GM12878 (cell line): ENCODE measurements at regions not wholly inside any gene's neighbourhood (a gene's known extent, or its start where the extent isn't known, plus 50 kb on each side); places are given as distances from the start of the nearest gene placed in this dataset.
"Not testable (repeated sequence)": the region's sequence is repeated elsewhere in the genome, so short reads cannot be mapped to it uniquely, and the experiment has no call there.

ENCODE experiments used
- ATAC-seq: fragments of 200-7000 bp; cut with Tn5 transposase; 3 replicates; pipeline ENCODE4 v1.9.1; 2020; ENCODE audit warnings: mild to moderate bottlenecking, moderate library complexity
- BruUV-seq: library from RNA; stranded (reverse); fragments of 400-500 nt; replicated peaks from 2 replicates; lab custom pipeline; 2021; lab: Mats Ljungman, UMichigan
- CTCF ChIA-PET: fragments of 300-600 bp; sonication (Branson Sonifier 250); formaldehyde crosslinking; extraction: SDS; loops from one replicate; lab custom pipeline; 2021; ENCODE audit warnings: inconsistent platforms; lab: Yijun Ruan, JAX
- POLR2A ChIA-PET: fragments of 350-600 bp; formaldehyde crosslinking; extraction: SDS; loops from one replicate; lab custom pipeline; 2021; ENCODE audit warnings: inconsistent platforms; lab: Charles Lee
- RAD21 ChIA-PET: fragments of 300-600 bp; sonication (Branson Sonifier 250); formaldehyde crosslinking; loops from one replicate; lab custom pipeline; 2023; ENCODE audit warnings: antibody characterized with exemption; ENCODE audit not compliant: unreplicated experiment; lab: Charles Lee
- SMC1A ChIA-PET: fragments of 300-600 bp; sonication (Branson Sonifier 250); formaldehyde crosslinking; loops from one replicate; lab custom pipeline; 2023; ENCODE audit not compliant: unreplicated experiment, uncharacterized antibody; lab: Charles Lee
- DNase-seq: peaks from one replicate; pipeline ENCODE4 v3.0.0-alpha.2; 2011; ENCODE audit warnings: low read depth, low spot score
- FAIRE-seq: peaks from 3 replicates; lab custom pipeline; 2011; peaks lifted over from hg19 to GRCh38; lab: Jason Lieb, UNC
- H2AFZ ChIP-seq: 2 replicates; pipeline ENCODE4 v1.6.0; 2011; ENCODE audit warnings: low read depth, low read length, control low read depth; ENCODE audit not compliant: control insufficient read depth
- H3K27ac ChIP-seq: 2 replicates; pipeline ENCODE4 v1.5.1; 2011; ENCODE audit warnings: control low read depth; ENCODE audit not compliant: control insufficient read depth, insufficient read depth
- H3K27me3 ChIP-seq, 2 experiments: replicated peaks in 1 of 2; 2 replicates each; pipeline versions ENCODE4 v1.6.0 to v1.6.1; 2011; ENCODE audit warnings: low read length in 1 of 2; ENCODE audit not compliant: control insufficient read depth in 2 of 2, insufficient read depth in 2 of 2
- H3K36me3 ChIP-seq, 2 experiments: 2 replicates each; pipeline ENCODE4 v1.5.1; 2011; ENCODE audit warnings: low read length in 1 of 2; ENCODE audit not compliant: control insufficient read depth in 2 of 2, insufficient read depth in 2 of 2
- H3K4me1 ChIP-seq: 2 replicates; pipeline ENCODE4 v1.6.1; 2011; ENCODE audit warnings: mild to moderate bottlenecking, low read length, moderate library complexity, mixed read lengths; ENCODE audit not compliant: control insufficient read depth, insufficient read depth
- H3K4me2 ChIP-seq: 2 replicates; pipeline ENCODE4 v1.6.0; 2011; ENCODE audit warnings: control low read depth; ENCODE audit not compliant: control insufficient read depth, insufficient read depth
- H3K4me3 ChIP-seq: fragments of 200-600 bp; sonication (generic); 2 replicates; pipeline ENCODE4 v1.5.1; 2016
- H3K79me2 ChIP-seq: 2 replicates; pipeline ENCODE4 v1.6.0; 2011; ENCODE audit warnings: low read length; ENCODE audit not compliant: control insufficient read depth, insufficient read depth
- H3K9ac ChIP-seq: 2 replicates; pipeline ENCODE4 v1.8.0; 2011; ENCODE audit warnings: low read length, control low read depth, mixed read lengths; ENCODE audit not compliant: control insufficient read depth, insufficient read depth
- H3K9me3 ChIP-seq: replicated peaks from 3 replicates; pipeline ENCODE4 v1.5.1; 2011; ENCODE audit warnings: mild to moderate bottlenecking, low read length; ENCODE audit not compliant: control insufficient read depth, insufficient read depth
- H4K20me1 ChIP-seq: 2 replicates; pipeline ENCODE4 v1.6.0; 2011; ENCODE audit not compliant: control insufficient read depth, insufficient read depth
- NFYA ChIP-seq: IDR thresholded peaks from 2 replicates; pipeline ENCODE4 v1.6.1; 2011; ENCODE audit warnings: low read depth, mild to moderate bottlenecking, low read length, improper control_type of control experiment, borderline replicate concordance
- POLR2AphosphoS2 ChIP-seq: IDR thresholded peaks from 2 replicates; pipeline ENCODE4 v1.6.1; 2011; ENCODE audit warnings: low read depth, mild to moderate bottlenecking, low read length, improper control_type of control experiment, moderate library complexity
- WGBS: methylation state at CpG from one replicate; pipeline ENCODE4 v1.1.6; 2016; ENCODE audit warnings: low lambda C conversion rate; ENCODE audit not compliant: insufficient replicate concordance, insufficient coverage; ENCODE audit errors: missing lambda C conversion rate; 5-methylcytosine and 5-hydroxymethylcytosine counted together
- in situ Hi-C: fragments of 300-500 bp; cut with MboI; formaldehyde crosslinking; loops from 9 replicates; pipeline ENCODE4 v1.14.3; 2018; ENCODE audit warnings: mixed read lengths
- intact Hi-C: fragments of 100-400 bp; cut with micrococcal nuclease; formaldehyde crosslinking; loops from one replicate; pipeline ENCODE4 v1.14.2; 2022; ENCODE audit not compliant: unreplicated experiment
- TF ChIP-seq, protein P1 (sequence below): IDR thresholded peaks from 2 replicates; pipeline ENCODE4 v1.6.1; 2012; ENCODE audit warnings: low read depth, low read length, improper control_type of control experiment

DNA sequence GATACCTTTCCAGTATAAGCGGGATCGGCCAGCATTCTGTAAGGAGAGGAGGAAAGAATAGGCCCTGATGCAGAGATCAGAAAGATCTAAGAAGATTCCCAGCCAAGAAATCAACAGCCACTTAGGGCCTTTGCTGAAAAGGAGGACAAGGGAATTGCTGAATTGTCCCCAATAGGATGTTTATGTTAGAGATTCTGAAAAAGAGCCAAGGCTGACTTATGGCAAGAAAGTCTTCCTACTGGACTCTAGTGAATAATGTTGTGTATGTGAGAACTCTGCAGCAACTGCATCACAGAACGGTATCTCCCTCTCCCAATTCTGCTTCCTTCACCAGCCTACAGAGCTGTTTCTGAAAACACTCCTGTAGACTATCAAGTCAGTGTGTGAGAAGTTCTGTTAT lies 298.0 kb upstream of the CXADR start:
- no peak for ATAC-seq
- ChIA-PET POLR2A (no interaction called here), SMC1A (no interaction called here), CTCF (no interaction called here), RAD21 (no interaction called here)
- no peak overlapping the region for H3K4me3 ChIP-seq
- H3K9ac ChIP-seq: no peak overlapping the region
- H3K9me3 ChIP-seq: no peaks in the 10 kb centered on the region; the same call in 2 of the 3 replicates
- no peaks in the 10 kb centered on the region for H3K4me1 ChIP-seq
- no peak for FAIRE-seq
- H2AFZ ChIP-seq: no peak overlapping the region
- no peaks in the 10 kb centered on the region for H3K27me3 ChIP-seq
- no peak for DNase-seq
- intact Hi-C loops: no loop called here
- no TSS peak for BruUV-seq
- 24% methylated on average over 3 of the region's 3 CpGs for WGBS
- no peak overlapping the region for H3K27ac ChIP-seq
- H3K4me2 ChIP-seq: no peak overlapping the region
- in situ Hi-C loops: no loop called here
- no peaks in the 10 kb centered on the region for H3K79me2 ChIP-seq
- no peaks in the 10 kb centered on the region for H4K20me1 ChIP-seq
- no peaks in the 10 kb centered on the region for H3K36me3 ChIP-seq
- TF ChIP-seq, protein P1, sequence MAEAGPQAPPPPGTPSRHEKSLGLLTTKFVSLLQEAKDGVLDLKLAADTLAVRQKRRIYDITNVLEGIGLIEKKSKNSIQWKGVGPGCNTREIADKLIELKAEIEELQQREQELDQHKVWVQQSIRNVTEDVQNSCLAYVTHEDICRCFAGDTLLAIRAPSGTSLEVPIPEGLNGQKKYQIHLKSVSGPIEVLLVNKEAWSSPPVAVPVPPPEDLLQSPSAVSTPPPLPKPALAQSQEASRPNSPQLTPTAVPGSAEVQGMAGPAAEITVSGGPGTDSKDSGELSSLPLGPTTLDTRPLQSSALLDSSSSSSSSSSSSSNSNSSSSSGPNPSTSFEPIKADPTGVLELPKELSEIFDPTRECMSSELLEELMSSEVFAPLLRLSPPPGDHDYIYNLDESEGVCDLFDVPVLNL: no peak
- no peak for TF ChIP-seq POLR2AphosphoS2
- no peak for TF ChIP-seq NFYA
- TF ChIP-seq, all 136 proteins: peak for 0

DNA sequence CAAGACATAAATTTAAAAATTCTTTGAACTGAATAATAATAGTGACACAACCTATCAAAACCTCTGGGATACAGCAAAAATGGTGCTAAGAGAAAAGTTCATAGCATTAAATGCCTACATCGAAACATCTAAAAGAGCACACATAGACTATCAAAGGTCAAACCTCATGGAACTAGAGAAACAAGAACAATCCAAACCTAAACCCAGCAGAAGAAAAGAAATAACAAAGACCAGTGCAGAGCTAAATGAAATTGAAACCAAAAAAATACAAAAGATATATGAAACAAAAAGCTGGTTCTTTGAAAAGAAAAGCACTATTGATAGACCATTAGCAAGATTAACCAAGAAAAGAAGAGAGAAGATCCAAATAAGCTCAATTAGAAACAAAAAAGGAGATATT lies 293.8 kb upstream of the CXADR start:
- H2AFZ ChIP-seq, H3K4me2 ChIP-seq, SMC1A ChIA-PET, ATAC-seq, FAIRE-seq, in situ Hi-C loops, POLR2A ChIA-PET, BruUV-seq, H3K79me2 ChIP-seq, H3K4me1 ChIP-seq, H3K27ac ChIP-seq, intact Hi-C loops, RAD21 ChIA-PET, H3K27me3 ChIP-seq, CTCF ChIA-PET, H4K20me1 ChIP-seq, H3K9me3 ChIP-seq, H3K4me3 ChIP-seq, DNase-seq, H3K36me3 ChIP-seq, H3K9ac ChIP-seq: not testable (repeated sequence)
- 0% methylated on average over 1 of the region's 1 CpG for WGBS
